BJ (cell line): ENCODE measurements at regions not wholly inside any gene's neighbourhood (a gene's known extent, or its start where the extent isn't known, plus 50 kb on each side); places are given as distances from the start of the nearest gene placed in this dataset.

Experiments used
- CTCF ChIA-PET: fragments of 350-600 bp; formaldehyde crosslinking; extraction: SDS; loops from one replicate; lab custom pipeline; 2021; ENCODE audit warnings: antibody characterized with exemption, inconsistent platforms; lab: Yijun Ruan, JAX
- POLR2A ChIA-PET: fragments of 300-600 bp; sonication (Branson Sonifier 250); formaldehyde crosslinking; extraction: SDS; loops from one replicate; lab custom pipeline; 2021; ENCODE audit warnings: antibody characterized with exemption; lab: Charles Lee
- DNase-seq: peaks from one replicate; pipeline ENCODE4 v3.0.0-alpha.2; 2011; ENCODE audit warnings: low read depth
- H3K27me3 ChIP-seq: 2 replicates; pipeline ENCODE4 v1.6.0; 2011; ENCODE audit warnings: low read length; ENCODE audit not compliant: control insufficient read depth, insufficient read depth
- H3K36me3 ChIP-seq: 2 replicates; pipeline ENCODE4 v1.5.1; 2011; ENCODE audit warnings: low read length; ENCODE audit not compliant: control insufficient read depth, insufficient read depth
- H3K4me3 ChIP-seq: 2 replicates; pipeline ENCODE4 v1.5.1; 2011; ENCODE audit warnings: low read depth, mild to moderate bottlenecking, control low read depth, low read length
- CTCF ChIP-seq: IDR thresholded peaks from 2 replicates; pipeline ENCODE4 v1.5.1; 2011; ENCODE audit warnings: low read depth, mild to moderate bottlenecking, control low read depth, inconsistent platforms, low read length, moderate library complexity; ENCODE audit not compliant: insufficient read depth

DNA sequence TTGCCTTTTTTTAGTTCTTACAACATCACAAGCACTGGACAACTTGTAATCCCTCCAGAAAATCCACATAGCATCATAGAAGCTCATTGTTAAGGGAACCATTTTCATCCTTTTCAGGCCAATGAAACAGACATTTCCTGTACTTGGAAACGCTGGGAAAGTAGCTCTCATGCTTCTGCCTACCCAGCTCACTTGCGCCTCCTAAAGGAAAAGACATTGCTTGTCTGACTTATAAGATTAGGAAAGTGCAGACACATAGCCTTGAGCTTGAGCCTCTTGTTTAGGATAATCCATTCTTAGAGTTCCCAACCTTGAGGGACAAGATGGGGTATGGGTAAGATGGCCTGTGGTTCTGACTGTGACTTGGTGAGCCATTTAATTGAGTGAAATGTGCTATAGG lies 589.5 kb downstream of the NOVA1 start:
- DNase-seq = no peak
- no peak for TF ChIP-seq CTCF
- CTCF ChIA-PET = no interaction called here

GRCh38 chr14:26004342-26004741 lies 593.5 kb downstream of the NOVA1 start:
- no peak for DNase-seq
- H3K27me3 ChIP-seq = no peaks in the 10 kb centered on the region
- H3K4me3 ChIP-seq = no peak overlapping the region
- ChIA-PET POLR2A (no interaction called here), CTCF (no interaction called here)
- TF ChIP-seq CTCF = no peak
- no peaks in the 10 kb centered on the region for H3K36me3 ChIP-seq

More for the DNA sequence above, 589.5 kb downstream of the NOVA1 start:
- H3K27me3 ChIP-seq = no peaks in the 10 kb centered on the region
- no peak overlapping the region for H3K4me3 ChIP-seq
- H3K36me3 ChIP-seq = no peaks in the 10 kb centered on the region
- POLR2A ChIA-PET = no interaction called here

DNA sequence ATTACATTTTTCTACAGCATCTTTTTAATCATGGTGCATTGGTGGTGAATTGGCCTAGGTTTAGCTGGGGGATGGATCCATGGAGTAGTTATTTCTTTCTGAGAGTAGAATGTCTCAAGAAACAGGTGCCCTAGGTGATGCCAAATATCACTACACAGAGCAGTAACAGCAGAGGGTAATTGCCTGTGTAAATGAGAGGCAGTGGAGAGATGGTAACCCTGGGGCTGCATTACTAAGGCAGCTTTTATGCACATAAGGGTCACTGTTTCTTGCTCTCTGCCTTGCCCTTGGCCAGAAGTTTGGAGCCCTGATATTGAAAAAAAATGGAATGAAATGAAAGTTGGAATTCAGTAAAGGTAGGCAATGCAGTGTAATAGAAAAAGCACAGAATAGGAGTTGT lies 604.0 kb downstream of the NOVA1 start:
- CTCF ChIA-PET = interaction anchor here (0.6 to 1.0 kb wide), 2 partner anchors 560 to 1527 kb away, joined by 3 read pairs; no protein-coding TSS in a partner anchor
- POLR2A ChIA-PET = no interaction called here

DNA sequence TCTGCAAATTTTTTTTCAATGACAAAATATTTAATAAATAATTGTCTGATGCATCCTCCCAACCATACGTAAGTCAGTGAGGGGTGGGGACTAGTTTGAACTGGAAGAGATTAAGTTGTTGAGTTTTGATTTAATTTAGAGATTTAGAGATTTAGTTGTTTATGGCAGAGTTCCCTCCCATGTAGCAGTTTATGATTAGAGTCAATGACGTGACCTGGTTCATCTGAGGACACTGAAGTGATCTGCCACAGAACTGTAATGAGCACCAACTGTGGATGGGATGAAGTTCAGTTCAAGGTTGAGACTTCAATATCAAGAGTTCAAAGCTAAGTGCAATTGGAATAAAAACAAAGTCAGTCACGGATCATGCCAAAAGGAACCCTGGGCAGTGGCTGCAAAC lies 609.3 kb downstream of the NOVA1 start:
- ChIA-PET CTCF (no interaction called here), POLR2A (no interaction called here)
- no peak for DNase-seq
- no peak for TF ChIP-seq CTCF
- Histone ChIP-seq H3K4me3 (no peak overlapping the region), H3K27me3 (no peaks in the 10 kb centered on the region), H3K36me3 (no peaks in the 10 kb centered on the region)

More for the DNA sequence above, 604.0 kb downstream of the NOVA1 start:
- TF ChIP-seq CTCF = no peak
- no peaks in the 10 kb centered on the region for H3K27me3 ChIP-seq
- no peaks in the 10 kb centered on the region for H3K36me3 ChIP-seq
- no peak for DNase-seq
- no peak overlapping the region for H3K4me3 ChIP-seq

DNA sequence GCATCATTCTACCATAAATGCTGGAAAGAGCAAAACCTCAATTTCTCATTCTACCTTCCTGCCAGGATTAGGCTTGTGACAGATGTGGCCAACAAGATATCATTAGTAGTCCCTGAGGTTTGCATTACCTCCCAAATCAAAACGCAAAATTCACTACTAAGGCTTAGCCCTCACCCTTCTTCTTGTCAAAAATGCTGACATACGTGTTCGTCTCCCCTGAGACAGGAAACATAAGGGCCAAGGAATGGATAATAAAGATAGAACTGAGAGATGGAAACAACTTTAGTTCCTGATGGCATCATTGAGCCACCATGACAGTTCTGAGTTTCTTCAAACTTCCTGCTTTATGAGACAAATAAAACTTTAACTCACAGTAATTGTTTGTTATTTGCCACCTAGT lies 642.1 kb downstream of the NOVA1 start:
- no peaks in the 10 kb centered on the region for H3K27me3 ChIP-seq
- ChIA-PET CTCF (no interaction called here), POLR2A (no interaction called here)
- DNase-seq = no peak
- no peak for TF ChIP-seq CTCF
- no peaks in the 10 kb centered on the region for H3K36me3 ChIP-seq
- H3K4me3 ChIP-seq = no peak overlapping the region
